Right lobe of liver (tissue), 4 donors: ENCODE measurements at regions not wholly inside any gene's neighbourhood (a gene's known extent, or its start where the extent isn't known, plus 50 kb on each side); places are given as distances from the start of the nearest gene placed in this dataset.

Experiments used
- POLR2A ChIP-seq: fragments of 450-650 bp; IDR thresholded peaks from one replicate; pipeline ENCODE4 v1.6.1; 2017; ENCODE audit warnings: antibody characterized with exemption, mild to moderate bottlenecking
- TF ChIP-seq, protein P1 (sequence below), 4 donors: fragments of 200-600 bp in 3 of 4; fragments of 450-650 bp in 1 of 4; IDR thresholded peaks; one replicate each; pipeline versions ENCODE4 v1.5.1 to v1.8.0; 2016 to 2022; ENCODE audit warnings: antibody characterized with exemption in 4 of 4, mild to moderate bottlenecking in 2 of 4
- donor health status: DM: no; HTN: no; CAD: no.
- donor health status: DM: no; HTN: no; CAD: no.
- donor health status: DM: no; HTN: yes; CAD: no.

DNA sequence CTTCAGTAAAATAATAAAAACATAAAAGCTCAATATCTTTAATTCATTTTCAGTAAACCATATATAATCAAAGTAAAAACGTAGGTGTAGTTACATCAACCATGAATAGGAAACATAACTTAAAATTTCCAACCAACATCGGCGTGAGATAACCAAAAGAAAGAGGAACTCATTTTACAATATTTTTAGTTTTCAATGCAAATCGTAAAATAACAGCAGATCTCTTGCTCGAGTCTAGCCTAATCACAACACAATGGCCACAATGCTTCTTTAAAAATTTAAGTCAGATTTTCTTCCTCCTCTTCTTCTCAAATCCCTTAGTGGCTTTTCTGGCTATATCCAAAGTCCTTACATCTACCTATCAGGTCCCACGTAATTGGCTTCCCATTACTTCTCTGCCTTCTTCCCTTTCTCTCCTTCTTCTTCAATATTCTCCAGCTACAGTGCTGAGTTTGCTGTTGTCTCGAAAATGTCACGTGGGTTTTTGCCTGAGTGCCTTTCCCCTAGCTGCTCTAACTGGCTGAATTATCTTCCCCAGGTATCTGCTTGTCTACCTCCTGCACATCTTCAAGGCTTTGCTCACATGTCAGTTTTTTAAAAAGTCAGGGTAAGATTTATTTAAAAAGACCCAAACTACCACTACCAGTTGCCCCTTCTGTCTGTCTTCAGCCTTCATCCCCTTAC is 90.9 kb upstream of the BANK1 start:
- TF ChIP-seq, protein P1, sequence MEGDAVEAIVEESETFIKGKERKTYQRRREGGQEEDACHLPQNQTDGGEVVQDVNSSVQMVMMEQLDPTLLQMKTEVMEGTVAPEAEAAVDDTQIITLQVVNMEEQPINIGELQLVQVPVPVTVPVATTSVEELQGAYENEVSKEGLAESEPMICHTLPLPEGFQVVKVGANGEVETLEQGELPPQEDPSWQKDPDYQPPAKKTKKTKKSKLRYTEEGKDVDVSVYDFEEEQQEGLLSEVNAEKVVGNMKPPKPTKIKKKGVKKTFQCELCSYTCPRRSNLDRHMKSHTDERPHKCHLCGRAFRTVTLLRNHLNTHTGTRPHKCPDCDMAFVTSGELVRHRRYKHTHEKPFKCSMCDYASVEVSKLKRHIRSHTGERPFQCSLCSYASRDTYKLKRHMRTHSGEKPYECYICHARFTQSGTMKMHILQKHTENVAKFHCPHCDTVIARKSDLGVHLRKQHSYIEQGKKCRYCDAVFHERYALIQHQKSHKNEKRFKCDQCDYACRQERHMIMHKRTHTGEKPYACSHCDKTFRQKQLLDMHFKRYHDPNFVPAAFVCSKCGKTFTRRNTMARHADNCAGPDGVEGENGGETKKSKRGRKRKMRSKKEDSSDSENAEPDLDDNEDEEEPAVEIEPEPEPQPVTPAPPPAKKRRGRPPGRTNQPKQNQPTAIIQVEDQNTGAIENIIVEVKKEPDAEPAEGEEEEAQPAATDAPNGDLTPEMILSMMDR (IDR thresholded peaks at IDR 0.05): no peak
- TF ChIP-seq POLR2A: no peak
